Muscle layer of colon (tissue), 2 donors: ENCODE measurements at regions not wholly inside any gene's neighbourhood (a gene's known extent, or its start where the extent isn't known, plus 50 kb on each side); places are given as distances from the start of the nearest gene placed in this dataset.

Experiments
- H3K27ac ChIP-seq: one replicate; pipeline ENCODE4 v1.7.0; 2013; ENCODE audit warnings: low read depth, mild to moderate bottlenecking, low read length, moderate library complexity
- H3K27me3 ChIP-seq, 2 donors: one replicate each; pipeline ENCODE4 v1.7.0; 2013; ENCODE audit warnings: low read length in 2 of 2, mild to moderate bottlenecking in 2 of 2; ENCODE audit not compliant: insufficient read depth in 2 of 2, control insufficient read depth in 1 of 2
- H3K36me3 ChIP-seq: one replicate; pipeline ENCODE4 v1.7.0; 2013; ENCODE audit warnings: mild to moderate bottlenecking, low read length; ENCODE audit not compliant: insufficient read depth
- H3K4me1 ChIP-seq: one replicate; pipeline ENCODE4 v1.7.0; 2013; ENCODE audit warnings: mild to moderate bottlenecking, low read length; ENCODE audit not compliant: insufficient read depth
- H3K4me3 ChIP-seq, 2 donors: one replicate each; pipeline ENCODE4 v1.7.0; 2013; ENCODE audit warnings: low read length in 2 of 2, low read depth in 1 of 2, mild to moderate bottlenecking in 1 of 2, moderate library complexity in 1 of 2
- H3K9ac ChIP-seq: one replicate; pipeline ENCODE4 v1.7.0; 2013; ENCODE audit warnings: low read length
- H3K9me3 ChIP-seq: one replicate; pipeline ENCODE4 v1.7.0; 2013; ENCODE audit warnings: mild to moderate bottlenecking, low read length
- donor health status: abdominal sarcoma.
- donor health status: Adenocarcinoma of cecum.

DNA sequence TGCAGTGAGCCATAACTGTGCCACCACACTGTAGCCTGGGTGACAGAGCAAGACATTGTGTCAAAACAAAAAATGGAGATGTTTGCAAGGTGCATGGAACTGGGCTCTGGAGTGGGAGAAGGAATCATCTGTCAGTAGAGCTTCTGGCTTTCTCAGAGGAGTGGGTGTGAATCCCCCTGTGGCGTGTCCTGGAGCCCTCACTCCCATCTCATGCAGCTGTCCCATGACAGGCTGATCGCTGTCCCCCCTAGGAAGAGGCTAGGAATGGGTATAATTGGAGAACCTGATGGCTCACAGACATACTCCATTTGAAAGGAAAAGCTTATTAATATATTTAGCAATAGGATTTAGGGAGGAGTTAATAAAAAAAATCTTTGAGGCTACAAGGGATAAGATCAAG lies 125.8 kb upstream of the EPB41L3 start:
- Histone ChIP-seq H3K9me3 (no peaks in the 10 kb centered on the region), H3K36me3 (no peaks in the 10 kb centered on the region), H3K9ac (no peak overlapping the region), H3K4me1 (no peaks in the 10 kb centered on the region), H3K27me3 (no peaks in the 10 kb centered on the region), H3K27ac (no peak overlapping the region), H3K4me3 (no peak overlapping the region)

DNA sequence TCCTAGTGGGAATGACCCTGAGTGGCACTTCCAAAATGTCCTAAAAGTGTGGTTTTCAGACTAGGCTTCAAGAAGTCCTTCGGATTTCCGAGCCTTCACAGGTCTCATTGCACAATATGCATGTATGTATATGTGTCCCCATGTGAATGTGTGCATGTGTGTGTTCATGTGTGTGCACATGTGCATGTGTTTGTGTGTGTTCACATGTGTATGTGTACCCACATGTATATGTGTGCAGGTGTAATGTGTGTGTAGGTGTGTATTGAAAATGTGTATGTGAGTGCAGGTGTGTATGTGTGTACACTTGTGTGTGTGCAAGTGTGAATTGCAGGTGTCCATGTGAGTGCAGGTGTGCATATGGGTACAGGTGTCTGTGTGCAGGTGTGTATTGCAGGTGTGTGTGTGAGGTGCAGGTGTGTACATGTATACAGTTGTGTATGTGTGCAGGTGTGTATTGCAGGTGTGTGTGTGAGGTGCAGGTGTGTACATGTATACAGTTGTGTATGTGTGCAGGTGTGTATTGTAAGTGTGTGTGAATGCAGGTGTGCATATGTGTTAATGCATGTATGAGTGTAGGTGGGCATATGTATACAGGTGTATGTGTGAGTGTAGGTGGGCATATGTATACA lies 124.4 kb upstream of the EPB41L3 start:
- Histone ChIP-seq H3K36me3 (no peaks in the 10 kb centered on the region), H3K9me3 (no peaks in the 10 kb centered on the region), H3K9ac (no peak overlapping the region), H3K4me1 (no peaks in the 10 kb centered on the region), H3K27me3 (no peaks in the 10 kb centered on the region), H3K4me3 (no peak overlapping the region), H3K27ac (no peak overlapping the region)

DNA sequence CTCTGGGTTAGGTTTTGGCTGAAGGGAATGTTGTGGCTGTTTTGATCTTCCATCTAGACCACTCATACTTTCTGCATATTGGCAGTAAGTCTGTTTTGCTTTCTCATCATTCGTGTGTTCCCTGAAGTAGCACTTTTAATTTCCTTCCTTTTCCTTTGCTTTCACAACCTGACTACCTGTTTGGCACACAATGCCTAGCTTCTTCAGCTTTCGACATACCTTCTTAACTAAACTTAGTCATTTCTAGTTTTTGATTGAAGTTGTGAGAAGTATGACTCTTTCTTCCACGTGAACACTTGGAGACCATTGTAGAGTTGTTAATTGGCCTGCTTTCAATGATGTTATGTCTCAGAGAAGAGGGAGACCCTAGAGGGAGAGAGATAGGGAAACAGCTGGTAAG lies 123.6 kb upstream of the EPB41L3 start:
- Histone ChIP-seq H3K4me1 (no peaks in the 10 kb centered on the region), H3K27ac (no peak overlapping the region)

DNA sequence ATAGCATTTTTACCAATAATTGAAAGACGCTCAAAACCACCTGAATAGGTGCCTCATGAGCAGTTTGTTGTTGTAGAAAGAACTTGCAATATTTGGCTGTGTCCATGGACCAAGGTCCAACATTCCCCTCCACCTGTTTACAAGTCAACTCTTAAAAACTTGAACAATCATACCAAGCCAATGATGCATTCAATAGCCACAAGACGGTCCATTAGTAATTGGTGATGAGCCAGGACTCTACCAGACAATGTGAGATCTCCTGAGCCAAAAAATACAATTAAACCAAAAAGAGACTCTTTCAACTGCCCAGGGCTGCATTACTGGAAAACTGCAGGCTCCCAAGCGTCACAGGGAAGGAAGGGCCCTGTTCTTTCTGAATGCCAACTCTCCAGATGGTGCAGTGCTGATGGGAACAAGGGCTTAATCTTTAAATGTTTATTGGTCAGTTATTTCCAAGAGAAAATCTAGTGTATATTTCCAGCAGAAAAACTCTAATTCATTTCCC lies 118.8 kb upstream of the EPB41L3 start:
- no peaks in the 10 kb centered on the region for H3K4me1 ChIP-seq
- H3K27ac ChIP-seq: no peak overlapping the region
- no peaks in the 10 kb centered on the region for H3K9me3 ChIP-seq
- no peaks in the 10 kb centered on the region for H3K27me3 ChIP-seq
- H3K36me3 ChIP-seq: no peaks in the 10 kb centered on the region
- H3K9ac ChIP-seq: no peak overlapping the region
- no peak overlapping the region for H3K4me3 ChIP-seq

More for the DNA sequence above, 123.6 kb upstream of the EPB41L3 start:
- Histone ChIP-seq H3K4me3 (no peak overlapping the region), H3K9me3 (no peaks in the 10 kb centered on the region), H3K36me3 (no peaks in the 10 kb centered on the region), H3K27me3 (no peaks in the 10 kb centered on the region), H3K9ac (no peak overlapping the region)

DNA sequence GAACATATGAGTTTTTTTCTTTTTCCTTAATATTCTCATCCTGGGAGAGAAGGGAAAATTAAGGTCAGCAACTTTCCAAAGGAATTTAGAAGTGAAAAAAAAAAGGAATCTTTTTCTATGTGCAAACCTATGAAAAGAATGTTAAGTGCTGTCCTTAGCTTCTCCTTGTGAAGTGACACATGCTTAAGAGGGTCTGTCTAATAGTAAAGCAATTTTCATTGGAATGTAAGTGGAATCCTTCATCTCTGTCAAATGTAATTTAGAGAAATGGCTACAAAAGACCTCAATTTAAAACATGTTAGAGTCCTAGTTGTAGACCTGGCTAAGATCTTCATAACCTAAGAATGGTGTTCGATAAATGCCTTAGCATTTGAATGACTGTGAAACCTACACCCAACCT lies 117.4 kb upstream of the EPB41L3 start:
- H3K9ac ChIP-seq: no peak overlapping the region
- H3K27me3 ChIP-seq: no peaks in the 10 kb centered on the region
- no peaks in the 10 kb centered on the region for H3K36me3 ChIP-seq
- H3K4me1 ChIP-seq: no peaks in the 10 kb centered on the region
- no peak overlapping the region for H3K4me3 ChIP-seq
- no peak overlapping the region for H3K27ac ChIP-seq
- no peaks in the 10 kb centered on the region for H3K9me3 ChIP-seq

DNA sequence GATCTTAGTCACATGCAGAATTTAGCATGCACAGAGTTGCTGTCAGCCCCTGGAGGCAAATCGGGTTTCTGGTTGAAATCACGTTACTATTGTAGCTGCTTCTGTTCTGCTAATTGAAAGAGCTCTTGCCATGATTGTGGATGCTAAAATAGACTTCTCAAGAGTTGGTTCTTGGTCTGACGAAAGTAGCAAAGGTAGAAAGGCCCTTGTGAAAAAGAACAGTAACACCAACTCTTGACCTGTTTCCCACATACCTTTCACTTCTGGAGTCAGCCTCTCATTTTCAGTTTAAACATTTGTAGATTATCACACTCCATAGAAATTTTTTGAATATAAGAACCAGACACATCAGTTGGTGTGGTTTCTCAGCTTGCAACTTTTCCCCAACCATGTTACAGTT lies 110.0 kb upstream of the EPB41L3 start:
- H3K4me3 ChIP-seq: no peak overlapping the region
- no peak overlapping the region for H3K27ac ChIP-seq
- H3K9ac ChIP-seq: no peak overlapping the region
- H3K9me3 ChIP-seq: no peaks in the 10 kb centered on the region
- no peaks in the 10 kb centered on the region for H3K4me1 ChIP-seq
- no peaks in the 10 kb centered on the region for H3K36me3 ChIP-seq
- no peaks in the 10 kb centered on the region for H3K27me3 ChIP-seq

DNA sequence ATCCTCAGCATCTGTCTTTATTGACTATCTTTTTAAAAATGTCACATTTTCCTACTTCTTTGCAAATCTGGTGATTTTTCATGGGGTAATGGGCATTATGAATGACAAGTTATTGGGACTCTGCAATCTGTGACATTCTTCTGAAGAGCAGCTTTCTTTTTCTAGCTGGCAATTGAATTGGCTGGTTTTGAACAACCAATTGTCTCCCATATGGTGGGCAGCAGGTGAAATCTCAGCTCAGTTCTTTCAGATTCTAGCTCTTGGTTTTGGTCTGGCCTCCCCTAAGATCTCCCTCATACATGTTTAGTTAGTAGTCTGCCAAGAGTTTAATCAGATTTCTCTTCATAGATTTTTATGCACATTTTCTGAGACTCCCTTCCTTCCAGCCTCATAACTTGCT lies 107.9 kb upstream of the EPB41L3 start:
- Histone ChIP-seq H3K27me3 (no peaks in the 10 kb centered on the region), H3K27ac (no peak overlapping the region), H3K36me3 (no peaks in the 10 kb centered on the region), H3K4me1 (no peaks in the 10 kb centered on the region), H3K9ac (no peak overlapping the region), H3K9me3 (no peaks in the 10 kb centered on the region), H3K4me3 (no peak overlapping the region)

DNA sequence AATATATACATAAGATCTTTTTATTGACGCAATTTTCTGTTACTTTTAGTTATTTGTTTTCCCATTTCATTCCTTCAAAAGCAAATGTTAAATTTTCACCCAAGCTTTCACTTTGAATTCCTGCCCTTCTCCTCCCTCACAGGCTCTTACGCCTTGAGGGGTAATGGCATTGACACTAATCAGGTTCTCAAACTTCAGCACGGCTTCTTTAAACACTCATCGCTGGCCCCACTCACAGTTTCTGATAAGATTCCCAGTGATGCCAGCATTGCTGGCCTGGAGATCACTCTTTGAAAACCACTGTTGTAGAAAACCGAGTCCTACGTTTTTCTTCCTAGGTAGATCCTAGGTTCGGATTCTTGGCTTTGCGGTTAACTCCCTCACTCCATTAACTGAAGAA lies 105.6 kb upstream of the EPB41L3 start:
- Histone ChIP-seq H3K4me1 (no peaks in the 10 kb centered on the region), H3K4me3 (no peak overlapping the region), H3K9ac (no peak overlapping the region), H3K27ac (no peak overlapping the region), H3K27me3 (no peaks in the 10 kb centered on the region), H3K9me3 (no peaks in the 10 kb centered on the region), H3K36me3 (no peaks in the 10 kb centered on the region)

DNA sequence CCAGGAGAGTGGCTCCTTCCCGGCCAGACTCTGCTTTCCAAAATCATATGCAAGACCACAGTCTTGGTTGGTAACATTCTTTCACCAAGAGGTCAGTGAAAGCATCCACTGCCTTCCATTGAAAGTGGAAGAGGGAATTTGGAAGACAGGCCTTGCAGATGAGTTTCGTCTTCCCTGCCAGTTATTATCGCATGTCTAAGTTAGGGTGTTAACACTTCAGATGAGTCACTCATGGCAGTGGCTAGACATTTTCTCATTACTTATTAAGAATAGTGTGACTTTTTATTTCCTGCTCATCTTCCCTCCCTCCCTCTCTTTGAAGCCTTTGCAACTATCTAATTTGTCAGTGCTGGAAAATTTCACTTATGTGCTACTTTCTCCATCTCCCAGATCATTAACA lies 102.9 kb upstream of the EPB41L3 start:
- H3K36me3 ChIP-seq: no peaks in the 10 kb centered on the region
- H3K4me3 ChIP-seq: no peak overlapping the region
- H3K4me1 ChIP-seq: no peaks in the 10 kb centered on the region
- no peak overlapping the region for H3K9ac ChIP-seq
- no peak overlapping the region for H3K27ac ChIP-seq
- no peaks in the 10 kb centered on the region for H3K9me3 ChIP-seq
- H3K27me3 ChIP-seq: no peaks in the 10 kb centered on the region

DNA sequence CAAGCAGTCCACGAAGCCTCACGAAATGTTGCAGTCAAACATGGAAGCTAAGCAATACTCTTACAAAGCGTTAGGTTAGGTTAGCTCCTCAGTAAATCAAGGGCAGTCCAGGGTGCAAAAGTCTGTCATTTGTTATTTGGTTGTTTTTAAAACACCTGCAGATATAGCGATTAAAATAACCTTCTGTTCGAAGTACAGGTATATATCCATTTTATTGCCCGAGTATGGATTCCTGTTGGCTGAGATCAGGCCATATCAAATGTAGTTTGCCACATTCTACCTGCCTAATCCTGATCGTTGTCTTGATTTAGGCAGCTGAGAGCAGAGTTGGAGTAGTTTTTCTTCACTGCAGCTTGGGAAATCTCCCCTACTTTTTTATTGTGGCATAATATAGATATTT lies 99.5 kb upstream of the EPB41L3 start:
- no peaks in the 10 kb centered on the region for H3K27me3 ChIP-seq
- H3K36me3 ChIP-seq: no peaks in the 10 kb centered on the region
- H3K4me1 ChIP-seq: no peaks in the 10 kb centered on the region
- H3K27ac ChIP-seq: no peak overlapping the region
- no peak overlapping the region for H3K9ac ChIP-seq
- H3K9me3 ChIP-seq: no peaks in the 10 kb centered on the region
- no peak overlapping the region for H3K4me3 ChIP-seq

DNA sequence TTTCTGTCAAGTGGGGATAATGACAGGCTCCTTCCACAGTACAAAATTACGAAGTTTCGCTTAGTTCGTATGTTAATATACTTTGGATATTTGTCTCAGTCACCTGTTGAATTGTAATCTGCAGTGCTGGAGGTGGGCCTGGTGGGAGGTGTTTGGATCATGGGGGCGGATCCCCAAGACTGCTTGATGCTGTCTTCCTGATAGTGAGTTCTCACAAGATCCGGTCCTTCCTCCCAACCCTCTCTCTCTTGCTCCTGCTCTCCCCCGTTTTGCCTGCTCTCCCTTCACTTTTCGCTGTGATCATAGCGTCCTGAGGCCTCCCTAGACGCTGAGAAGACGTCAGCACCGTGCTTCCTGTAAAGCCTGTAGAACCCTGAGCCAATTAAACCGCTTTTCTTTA lies 97.1 kb upstream of the EPB41L3 start:
- Histone ChIP-seq H3K27me3 (no peaks in the 10 kb centered on the region), H3K9ac (no peak overlapping the region), H3K36me3 (no peaks in the 10 kb centered on the region), H3K4me3 (no peak overlapping the region), H3K27ac (no peak overlapping the region), H3K9me3 (no peaks in the 10 kb centered on the region), H3K4me1 (no peaks in the 10 kb centered on the region)

DNA sequence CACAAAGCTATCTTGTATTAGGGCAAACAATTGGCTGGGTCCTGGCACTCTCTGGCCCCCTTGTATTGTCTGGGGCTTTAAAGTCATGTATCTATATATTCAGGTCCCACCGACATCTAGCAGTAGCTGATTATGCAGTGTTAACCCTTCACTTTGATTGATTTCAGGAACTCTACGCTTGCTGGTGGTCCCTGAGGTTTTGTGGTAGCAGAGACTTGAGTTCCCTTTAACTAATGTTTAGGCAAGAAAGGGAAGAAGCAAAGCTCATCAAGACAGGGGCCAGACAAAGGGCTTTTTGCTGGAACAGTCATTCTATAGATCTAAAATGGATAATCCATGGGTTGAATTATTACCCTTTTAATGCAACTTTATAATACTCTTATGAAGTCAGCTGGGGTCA lies 95.3 kb upstream of the EPB41L3 start:
- no peaks in the 10 kb centered on the region for H3K4me1 ChIP-seq
- no peaks in the 10 kb centered on the region for H3K9me3 ChIP-seq
- no peak overlapping the region for H3K27ac ChIP-seq
- no peaks in the 10 kb centered on the region for H3K27me3 ChIP-seq
- H3K36me3 ChIP-seq: no peaks in the 10 kb centered on the region
- no peak overlapping the region for H3K9ac ChIP-seq
- no peak overlapping the region for H3K4me3 ChIP-seq
